Right cardiac atrium (tissue), 5 donors: ENCODE measurements at regions not wholly inside any gene's neighbourhood (a gene's known extent, or its start where the extent isn't known, plus 50 kb on each side); places are given as distances from the start of the nearest gene placed in this dataset.

Experiments
- ATAC-seq, 2 donors: fragments of 200-7000 bp; cut with Tn5 transposase; one replicate each; pipeline versions ENCODE4 v1.8.0 to v1.9.1; 2020; ENCODE audit warnings: moderate library complexity in 2 of 2, mild to moderate bottlenecking in 1 of 2
- DNase-seq, 3 donors: peaks; one replicate each; pipeline ENCODE4 v3.0.0-alpha.2; 2020
- H3K27ac ChIP-seq: one replicate; pipeline ENCODE4 v1.5.1; 2013; ENCODE audit warnings: mild to moderate bottlenecking, low read length, control low read depth, moderate library complexity
- H3K27me3 ChIP-seq: one replicate; pipeline ENCODE4 v1.6.1; 2013; ENCODE audit not compliant: control insufficient read depth, insufficient read depth
- H3K4me1 ChIP-seq: one replicate; pipeline ENCODE4 v1.6.1; 2013; ENCODE audit warnings: low read length; ENCODE audit not compliant: control insufficient read depth, insufficient read depth
- H3K4me3 ChIP-seq: one replicate; pipeline ENCODE4 v1.5.1; 2013; ENCODE audit warnings: low read length, control low read depth
- H3K9me3 ChIP-seq: one replicate; pipeline ENCODE4 v1.6.1; 2013; ENCODE audit warnings: low read length; ENCODE audit not compliant: control insufficient read depth
- WGBS: extraction: QIAGEN DNeasy Blood & Tissue Kit; methylation state at CpG from one replicate; pipeline ENCODE4 v1.1.7; 2013; 5-methylcytosine and 5-hydroxymethylcytosine counted together
- intact Hi-C, 4 donors: fragments of 100-400 bp; cut with DNase I; formaldehyde crosslinking; loops; one replicate each; pipeline versions ENCODE4 v1.11.0 to v1.14.0; 2022 to 2023
- donor health status: healthy with polysubstance abuse.
- donor health status: DM: no; HTN: yes; CAD: no.
- donor health status: DM: no; HTN: no; CAD: no.
- donor health status: DM: no; HTN: yes; CAD: no; lungs with severe emphysema.
- donor health status: DM: yes; HTN: yes; CAD: no.

- ATAC-seq (no peak), DNase-seq (no peak)
- Histone ChIP-seq H3K27me3 (no peaks in the 10 kb centered on the region), H3K27ac (no peak overlapping the region), H3K9me3 (no peaks in the 10 kb centered on the region), H3K4me3 (no peak overlapping the region), H3K4me1 (no peaks in the 10 kb centered on the region)
- 41% methylated on average over 6 of the region's 6 CpGs for WGBS
- intact Hi-C loops: no loop called here
Measured at GRCh38 chr1:177442584-177442983, 271.8 kb downstream of the BRINP2 start.

- no peak for ATAC-seq
- intact Hi-C loops: no loop called here
- Histone ChIP-seq H3K27ac (no peak overlapping the region), H3K4me3 (no peak overlapping the region), H3K27me3 (no peaks in the 10 kb centered on the region), H3K4me1 (no peaks in the 10 kb centered on the region), H3K9me3 (no peaks in the 10 kb centered on the region)
- WGBS: 80% methylated on average over 1 of the region's 1 CpG
- no peak for DNase-seq
Measured at GRCh38 chr1:177441281-177441680, 270.5 kb downstream of the BRINP2 start.

- 78% methylated on average over 4 of the region's 4 CpGs for WGBS
- DNase-seq (no peak), ATAC-seq (no peak)
- H3K4me1 ChIP-seq: no peaks in the 10 kb centered on the region
- no peaks in the 10 kb centered on the region for H3K27me3 ChIP-seq
- H3K27ac ChIP-seq: no peak overlapping the region
- H3K4me3 ChIP-seq: no peak overlapping the region
- intact Hi-C loops: no loop called here
- H3K9me3 ChIP-seq: no peaks in the 10 kb centered on the region
Measured at GRCh38 chr1:177440821-177441220, 270.1 kb downstream of the BRINP2 start.

- Histone ChIP-seq H3K27me3 (no peaks in the 10 kb centered on the region), H3K27ac (no peak overlapping the region), H3K9me3 (no peaks in the 10 kb centered on the region), H3K4me3 (no peak overlapping the region), H3K4me1 (no peaks in the 10 kb centered on the region)
- no peak for ATAC-seq
- DNase-seq: no peak
- intact Hi-C loops: no loop called here
Measured at GRCh38 chr1:177439301-177439700, 268.5 kb downstream of the BRINP2 start.

- H3K9me3 ChIP-seq: no peaks in the 10 kb centered on the region
- no peak overlapping the region for H3K27ac ChIP-seq
- H3K4me1 ChIP-seq: no peaks in the 10 kb centered on the region
- intact Hi-C loops: no loop called here
- H3K4me3 ChIP-seq: no peak overlapping the region
- no peak for DNase-seq
- peaks cover 3% of the 10 kb centered on the region for H3K27me3 ChIP-seq
- ATAC-seq: no peak
- WGBS: 77% methylated on average over 1 of the region's 1 CpG
Measured at GRCh38 chr1:177435364-177435763, 264.6 kb downstream of the BRINP2 start.

GRCh38 chr1:177432897-177433296 lies 262.1 kb downstream of the BRINP2 start:
- Histone ChIP-seq H3K4me1 (no peaks in the 10 kb centered on the region), H3K27ac (no peak overlapping the region), H3K9me3 (no peaks in the 10 kb centered on the region), H3K27me3 (peaks cover 3% of the 10 kb centered on the region), H3K4me3 (no peak overlapping the region)
- ATAC-seq (no peak), DNase-seq (no peak)
- intact Hi-C loops: no loop called here
- 93% methylated on average over 1 of the region's 1 CpG for WGBS

- 68% methylated on average over 1 of the region's 1 CpG for WGBS
- no peak for DNase-seq
- peaks cover 3% of the 10 kb centered on the region for H3K27me3 ChIP-seq
- no peak overlapping the region for H3K4me3 ChIP-seq
- ATAC-seq: no peak
- H3K4me1 ChIP-seq: no peaks in the 10 kb centered on the region
- no peak overlapping the region for H3K27ac ChIP-seq
- intact Hi-C loops: no loop called here
- no peaks in the 10 kb centered on the region for H3K9me3 ChIP-seq
Measured at GRCh38 chr1:177431123-177431522, 260.4 kb downstream of the BRINP2 start.

- ATAC-seq (no peak), DNase-seq (no peak)
- intact Hi-C loops: no loop called here
- Histone ChIP-seq H3K27ac (no peak overlapping the region), H3K9me3 (no peaks in the 10 kb centered on the region), H3K4me3 (no peak overlapping the region), H3K4me1 (no peaks in the 10 kb centered on the region), H3K27me3 (peaks cover 3% of the 10 kb centered on the region)
- WGBS: 66% methylated on average over 2 of the region's 2 CpGs
Measured at GRCh38 chr1:177429234-177429633, 258.5 kb downstream of the BRINP2 start.

- no peak for ATAC-seq
- no peak overlapping the region for H3K27ac ChIP-seq
- no peaks in the 10 kb centered on the region for H3K9me3 ChIP-seq
- intact Hi-C loops: no loop called here
- H3K27me3 ChIP-seq: peaks cover 3% of the 10 kb centered on the region
- DNase-seq: no peak
- no peak overlapping the region for H3K4me3 ChIP-seq
- H3K4me1 ChIP-seq: no peaks in the 10 kb centered on the region
- 70% methylated on average over 1 of the region's 1 CpG for WGBS
Measured at GRCh38 chr1:177427811-177428210, 257.1 kb downstream of the BRINP2 start.

- peaks cover 3% of the 10 kb centered on the region for H3K27me3 ChIP-seq
- no peak overlapping the region for H3K4me3 ChIP-seq
- WGBS: 41% methylated on average over 1 of the region's 1 CpG
Measured at GRCh38 chr1:177426497-177426896, 255.7 kb downstream of the BRINP2 start.

GRCh38 chr1:177425199-177425598 lies 254.4 kb downstream of the BRINP2 start:
- H3K4me3 ChIP-seq: no peak overlapping the region
- H3K27ac ChIP-seq: no peak overlapping the region
- WGBS: 88% methylated on average over 8 of the region's 8 CpGs
- H3K4me1 ChIP-seq: no peaks in the 10 kb centered on the region
- H3K9me3 ChIP-seq: no peaks in the 10 kb centered on the region
- DNase-seq (no peak), ATAC-seq (no peak)
- intact Hi-C loops: no loop called here
- H3K27me3 ChIP-seq: no peaks in the 10 kb centered on the region

More at GRCh38 chr1:177426497-177426896, 255.7 kb downstream of the BRINP2 start:
- Histone ChIP-seq H3K27ac (no peak overlapping the region), H3K4me1 (no peaks in the 10 kb centered on the region), H3K9me3 (no peaks in the 10 kb centered on the region)
- intact Hi-C loops: no loop called here
- no peak for DNase-seq
- ATAC-seq: no peak

- ATAC-seq (no peak), DNase-seq (no peak)
- H3K27ac ChIP-seq: no peak overlapping the region
- no peaks in the 10 kb centered on the region for H3K4me1 ChIP-seq
- no peaks in the 10 kb centered on the region for H3K27me3 ChIP-seq
- intact Hi-C loops: no loop called here
- H3K4me3 ChIP-seq: no peak overlapping the region
- no peaks in the 10 kb centered on the region for H3K9me3 ChIP-seq
Measured at GRCh38 chr1:177424744-177425143, 254.0 kb downstream of the BRINP2 start.
